HG03039 (cell line): ENCODE measurements at regions not wholly inside any gene's neighbourhood (a gene's known extent, or its start where the extent isn't known, plus 50 kb on each side); places are given as distances from the start of the nearest gene placed in this dataset.
"Not testable (repeated sequence)": the region's sequence is repeated elsewhere in the genome, so short reads cannot be mapped to it uniquely, and the experiment has no call there.

ENCODE experiments used
- ATAC-seq: cut with Tn5 transposase; IDR thresholded peaks from one replicate; pipeline ENCODE4 v1.9.1; 2021; ENCODE audit warnings: mild to moderate bottlenecking, moderate library complexity; ENCODE audit not compliant: unreplicated experiment

DNA sequence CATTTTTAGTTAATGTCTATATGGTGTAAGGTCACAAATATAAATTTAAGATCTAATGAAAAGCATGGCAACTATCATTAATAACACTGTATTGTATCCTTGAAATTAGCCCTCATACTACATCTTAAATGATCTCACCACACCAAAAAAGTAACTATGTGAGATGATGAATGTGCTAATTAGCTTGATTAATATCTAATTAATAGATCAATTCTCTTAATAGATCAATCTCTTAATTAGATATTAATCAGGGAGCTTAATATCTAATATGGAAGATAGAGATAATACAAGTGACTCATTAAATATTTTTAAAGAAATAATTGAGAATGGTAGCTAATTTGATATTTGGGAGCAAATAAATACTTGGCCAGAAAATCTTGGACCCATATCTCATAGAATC lies 178.5 kb upstream of the FAT3 start:
- no peak for ATAC-seq

DNA sequence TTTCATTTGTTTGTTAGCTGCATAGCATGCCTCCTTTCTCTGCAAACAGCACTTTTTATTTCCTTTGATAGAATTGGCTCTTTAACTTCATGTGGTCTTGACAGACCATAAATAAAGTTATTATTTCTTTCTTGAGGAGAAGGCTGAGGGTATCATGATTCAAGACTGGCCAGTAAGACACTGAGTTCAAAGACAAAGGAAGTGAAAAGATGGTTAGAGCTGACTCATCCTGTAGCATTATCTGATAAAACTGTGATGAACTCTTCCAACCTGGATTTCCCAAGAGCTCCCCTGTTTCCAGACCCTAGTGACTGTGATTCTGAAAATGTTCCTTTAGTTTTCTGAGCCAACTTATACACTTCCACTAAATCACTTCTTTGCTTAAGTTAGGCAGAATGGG lies 179.3 kb upstream of the FAT3 start:
- ATAC-seq: no peak

DNA sequence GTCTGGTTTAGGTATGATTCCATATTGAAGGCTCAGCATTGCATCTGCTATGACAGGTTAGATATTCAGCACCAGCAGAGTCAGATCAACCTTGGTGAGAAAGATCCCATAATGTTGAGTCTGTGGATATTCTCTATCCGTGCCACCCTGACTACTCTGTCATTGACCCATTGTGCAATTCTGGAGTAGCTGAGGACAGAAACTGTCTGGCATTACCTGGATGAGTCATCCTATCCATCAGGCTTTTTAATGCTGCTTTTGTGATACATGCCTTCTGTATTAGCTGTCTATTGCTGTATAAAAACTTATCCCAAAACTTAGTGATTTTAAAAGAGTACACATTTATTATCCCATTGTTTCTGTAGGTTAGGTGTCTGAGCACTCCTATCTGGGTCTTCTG lies 189.1 kb upstream of the FAT3 start:
- ATAC-seq: no peak

DNA sequence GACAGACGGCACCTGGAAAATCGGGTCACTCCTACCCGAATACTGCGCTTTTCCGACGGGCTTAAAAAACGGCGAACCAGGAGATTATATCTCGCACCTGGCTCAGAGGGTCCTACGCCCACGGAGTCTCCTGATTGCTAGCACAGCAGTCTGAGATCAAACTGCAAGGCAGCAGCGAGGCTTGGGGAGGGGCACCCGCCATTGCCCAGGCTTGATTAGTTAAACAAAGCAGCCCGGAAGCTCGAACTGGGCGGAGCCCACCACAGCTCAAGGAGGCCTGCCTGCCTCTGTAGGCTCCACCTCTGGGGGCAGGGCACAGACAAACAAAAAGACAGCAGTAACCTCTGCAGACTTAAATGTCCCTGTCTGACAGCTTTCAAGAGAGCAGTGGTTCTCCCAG lies 197.5 kb upstream of the FAT3 start:
- not testable (repeated sequence) for ATAC-seq

DNA sequence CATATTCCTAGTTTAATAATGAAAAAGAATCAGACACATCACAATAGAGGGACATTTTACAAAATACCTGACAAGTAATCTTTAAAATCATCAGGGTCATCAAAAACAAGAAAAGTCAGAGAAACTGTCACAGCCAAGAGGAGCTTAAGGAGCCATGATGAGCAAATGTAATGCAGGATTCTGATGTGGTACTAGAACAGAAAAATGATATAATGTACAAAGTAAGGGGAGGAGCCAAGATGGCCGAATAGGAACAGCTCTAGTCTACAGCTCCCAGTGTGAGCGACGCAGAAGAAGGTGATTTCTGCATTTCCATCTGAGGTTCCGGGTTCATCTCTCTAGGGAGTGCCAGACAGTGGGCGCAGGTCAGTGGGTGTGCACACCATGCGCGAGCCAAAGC lies 198.0 kb upstream of the FAT3 start:
- no peak for ATAC-seq

DNA sequence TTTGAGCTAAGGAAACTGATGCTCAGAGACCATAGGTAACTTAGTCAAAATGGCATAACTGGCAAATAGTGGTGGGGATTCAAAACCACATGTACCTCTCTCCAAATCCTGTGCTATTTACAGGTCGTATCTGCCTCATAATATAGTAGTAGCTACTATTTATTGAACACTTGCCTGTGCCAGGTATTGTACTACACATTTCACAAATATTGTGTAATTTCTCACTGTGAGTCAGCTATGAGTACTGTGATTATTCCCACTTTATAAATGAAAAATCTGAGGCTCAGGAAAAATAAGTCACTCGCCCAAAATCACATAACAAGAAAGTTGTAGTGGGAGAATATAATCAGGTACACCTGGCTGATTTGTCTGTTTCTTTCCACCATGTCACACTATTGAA lies 199.8 kb upstream of the FAT3 start:
- no peak for ATAC-seq

DNA sequence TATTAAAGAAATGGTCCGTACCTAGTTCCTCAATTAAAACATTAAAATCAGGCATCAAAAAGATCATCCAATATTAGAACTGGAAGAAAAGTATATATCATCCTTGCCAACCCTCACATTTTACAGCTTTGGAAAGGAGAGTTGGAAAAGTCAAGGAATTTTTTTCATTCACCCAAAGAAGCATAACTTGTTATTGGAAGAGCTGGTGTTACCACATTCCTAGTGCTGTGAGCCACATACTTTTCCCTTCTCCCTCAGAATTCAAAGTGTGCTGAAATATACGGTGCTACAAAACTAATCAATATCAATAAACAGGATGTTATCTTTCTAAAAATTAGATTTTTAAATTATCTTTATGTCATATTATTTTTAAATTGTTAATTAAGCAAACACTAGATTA lies 202.1 kb upstream of the FAT3 start:
- no peak for ATAC-seq

DNA sequence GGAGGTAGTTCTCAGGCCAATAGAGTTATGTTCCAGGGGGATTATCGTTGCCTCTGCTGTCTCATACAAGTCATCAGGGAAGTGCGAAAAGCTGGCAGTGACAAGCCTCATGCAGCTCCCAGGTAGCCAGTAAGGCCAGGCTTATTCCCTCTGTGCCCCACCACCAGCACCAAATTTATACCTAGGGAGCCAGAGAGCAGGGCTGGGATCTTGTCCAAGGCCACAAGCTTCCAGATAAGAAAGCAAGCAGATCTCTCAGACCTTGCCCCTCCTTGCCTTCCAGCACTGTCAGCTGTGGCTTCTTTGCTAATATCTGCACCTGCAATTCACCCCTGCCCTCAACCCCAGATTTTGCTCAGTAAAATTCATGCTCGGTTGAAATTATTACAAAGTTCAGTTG lies 206.3 kb upstream of the FAT3 start:
- ATAC-seq: no peak

DNA sequence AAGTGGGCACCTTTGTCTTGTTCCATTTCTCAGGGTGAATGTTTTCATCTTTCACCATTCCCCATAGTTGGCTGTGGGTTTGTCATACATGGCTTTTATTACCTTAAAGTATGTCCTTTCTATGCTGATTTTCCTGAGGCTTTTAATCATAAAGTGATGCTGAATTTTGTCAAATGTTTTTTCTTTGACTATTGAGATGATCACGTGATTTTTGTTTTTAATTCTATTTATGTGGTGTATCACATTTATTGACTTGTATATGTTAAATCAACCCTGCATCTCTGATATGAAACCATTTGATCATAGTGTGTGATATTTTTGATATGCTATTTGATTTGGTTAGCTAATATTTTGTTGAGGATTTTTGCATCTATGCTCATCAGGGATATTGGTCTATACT lies 216.4 kb upstream of the FAT3 start:
- ATAC-seq: no peak

DNA sequence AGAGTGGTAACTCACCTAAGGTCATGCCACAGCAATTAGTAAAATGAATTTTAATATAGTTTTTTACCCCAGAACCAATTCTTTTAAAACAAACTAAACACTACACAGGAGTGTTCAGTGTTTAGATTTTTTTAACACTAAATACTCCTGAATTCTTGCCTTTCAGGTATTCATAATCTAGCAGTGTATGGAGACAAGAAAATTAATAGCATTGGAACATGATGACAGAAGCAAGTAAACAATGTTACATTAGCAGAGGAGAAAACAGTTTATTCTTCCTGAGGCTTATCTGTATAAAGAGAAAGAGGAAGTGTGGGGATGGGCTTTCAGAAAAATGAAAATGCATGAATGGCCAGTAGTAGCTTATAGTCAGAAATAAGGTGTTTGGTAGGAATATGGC lies 222.1 kb upstream of the FAT3 start:
- no peak for ATAC-seq

DNA sequence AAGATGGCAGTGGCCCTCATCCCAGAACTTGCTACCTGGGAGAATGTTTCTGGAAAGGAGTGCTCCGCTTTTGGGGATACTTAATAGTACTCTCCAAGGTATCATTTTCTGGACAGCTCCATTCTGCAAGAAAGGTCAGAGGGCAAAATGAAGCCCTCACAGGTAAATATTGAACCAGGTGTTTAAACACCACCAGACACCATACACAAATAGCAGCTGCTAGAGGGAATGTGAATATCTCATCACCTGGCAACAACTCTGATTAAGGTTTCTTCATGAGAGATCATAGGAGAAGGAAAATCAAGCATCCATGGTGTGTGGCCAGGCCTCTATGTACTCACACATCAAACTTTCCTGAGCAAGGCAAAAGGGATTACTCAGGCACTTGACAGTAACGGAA lies 226.1 kb upstream of the FAT3 start:
- ATAC-seq: no peak

DNA sequence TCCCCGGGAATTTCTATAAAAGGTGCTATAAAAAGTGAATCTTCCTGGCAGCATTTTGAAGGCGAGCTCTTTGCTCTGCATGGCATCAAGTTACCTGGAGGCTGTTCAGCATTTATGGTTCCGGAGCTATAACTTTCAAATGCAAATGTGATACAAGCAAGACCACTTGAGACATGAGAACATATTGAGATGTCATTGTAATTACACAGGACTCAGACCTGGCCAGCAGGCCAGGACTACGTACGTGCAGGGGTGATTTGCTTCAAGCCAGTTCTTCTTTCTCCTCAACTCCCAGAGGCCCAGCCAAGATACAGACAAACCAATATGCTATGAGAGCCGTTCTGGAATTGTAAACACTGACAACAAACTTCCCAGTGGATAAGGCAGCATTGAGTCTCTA lies 227.4 kb upstream of the FAT3 start:
- no peak for ATAC-seq

DNA sequence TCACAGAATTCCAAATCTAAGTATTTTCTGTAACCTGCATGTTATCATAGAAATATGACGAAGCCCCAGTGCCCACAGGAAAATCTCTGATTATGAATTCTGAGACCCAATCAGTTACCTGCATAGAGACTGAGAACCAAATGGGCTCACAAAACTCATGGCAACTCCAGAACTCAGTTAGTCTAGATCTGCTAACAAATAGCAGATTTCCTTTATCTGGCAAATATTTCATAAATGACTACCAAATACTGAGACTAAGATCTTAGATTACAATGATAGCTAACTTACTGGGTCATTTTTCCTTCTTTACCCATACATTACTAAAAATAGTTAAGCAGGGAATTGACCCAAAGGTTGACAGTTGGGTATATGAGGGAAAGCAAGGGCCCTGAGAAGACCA lies 228.1 kb upstream of the FAT3 start:
- ATAC-seq: no peak

DNA sequence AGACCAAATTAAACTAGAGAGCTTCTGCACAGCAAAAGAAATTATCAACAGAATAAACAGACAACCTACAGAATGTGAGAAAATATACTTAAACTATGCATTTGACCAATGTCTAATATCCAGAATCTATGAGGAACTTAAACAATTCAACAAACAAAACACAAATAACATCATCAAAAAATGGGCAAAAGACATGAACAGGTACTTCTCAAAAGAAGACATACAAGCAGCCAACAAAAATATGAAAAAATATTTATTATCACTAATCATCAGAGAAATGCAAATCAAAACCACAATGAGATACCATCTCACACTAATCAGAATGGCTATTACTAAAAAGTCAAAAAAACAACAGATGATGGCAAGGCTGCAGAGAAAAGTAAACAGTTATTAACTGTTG lies 236.2 kb upstream of the FAT3 start:
- not testable (repeated sequence) for ATAC-seq

DNA sequence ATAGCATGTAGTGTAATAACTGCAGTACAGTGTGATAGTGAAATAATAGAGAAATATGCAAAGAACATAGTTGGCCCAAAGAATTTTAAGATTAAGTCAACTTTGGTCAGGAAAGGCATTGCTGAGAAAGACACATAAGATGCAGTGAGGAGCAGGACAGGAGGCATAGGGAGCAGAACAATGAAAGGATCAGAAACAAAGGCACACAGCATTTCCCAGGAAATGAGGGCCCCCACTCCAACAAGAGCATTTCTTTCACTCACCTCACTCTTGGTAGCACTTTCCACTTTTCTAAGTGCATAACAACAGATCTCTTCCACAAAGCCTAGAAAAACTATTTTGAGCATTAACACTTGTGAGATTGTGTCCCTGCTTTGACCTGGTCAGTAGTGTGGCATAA lies 238.4 kb upstream of the FAT3 start:
- ATAC-seq: no peak

DNA sequence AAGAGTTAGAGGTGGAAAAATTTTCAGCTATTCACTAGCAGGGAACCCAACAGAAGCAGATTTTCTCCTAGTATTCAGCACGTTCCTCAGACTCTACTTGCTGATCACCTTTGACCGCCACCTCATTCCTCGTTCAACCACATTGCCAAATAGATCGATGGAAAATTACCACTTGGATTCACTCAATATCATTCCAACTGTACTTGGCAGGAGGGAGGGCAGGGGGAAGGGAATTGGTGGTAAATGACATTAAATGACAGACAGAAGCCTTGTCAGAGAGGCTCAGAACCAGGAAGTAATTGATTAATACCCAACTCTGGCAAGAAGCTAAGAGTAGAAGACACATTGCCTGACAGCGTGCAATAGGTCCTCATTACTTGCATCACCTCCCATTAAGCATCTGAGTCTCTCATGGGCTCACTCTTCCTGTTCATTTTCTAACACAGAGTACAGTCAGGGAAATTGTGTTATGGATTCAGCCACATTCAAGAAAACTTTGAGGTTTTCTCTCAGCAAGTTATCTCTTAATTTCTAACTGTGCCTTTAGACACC lies 240.5 kb upstream of the FAT3 start:
- no peak for ATAC-seq

DNA sequence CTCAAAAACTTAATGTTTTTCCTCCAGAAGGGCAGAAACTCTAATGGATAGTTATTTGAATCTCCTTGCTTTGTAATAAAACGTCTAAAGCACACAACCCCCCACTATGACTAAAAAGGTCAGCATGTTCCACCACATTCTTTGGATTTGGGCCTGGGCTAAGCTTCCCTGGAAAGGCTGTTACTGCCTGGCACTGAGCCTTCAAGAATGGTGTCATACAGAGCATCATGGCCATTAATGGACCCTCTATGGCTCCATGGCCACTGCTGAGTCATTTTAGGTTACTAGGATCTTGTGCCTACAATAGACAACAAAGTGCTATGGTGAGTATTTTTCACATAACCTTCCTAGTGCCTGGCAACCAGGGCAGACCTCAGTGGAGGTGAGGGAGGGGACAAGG lies 242.6 kb upstream of the FAT3 start:
- ATAC-seq: no peak

DNA sequence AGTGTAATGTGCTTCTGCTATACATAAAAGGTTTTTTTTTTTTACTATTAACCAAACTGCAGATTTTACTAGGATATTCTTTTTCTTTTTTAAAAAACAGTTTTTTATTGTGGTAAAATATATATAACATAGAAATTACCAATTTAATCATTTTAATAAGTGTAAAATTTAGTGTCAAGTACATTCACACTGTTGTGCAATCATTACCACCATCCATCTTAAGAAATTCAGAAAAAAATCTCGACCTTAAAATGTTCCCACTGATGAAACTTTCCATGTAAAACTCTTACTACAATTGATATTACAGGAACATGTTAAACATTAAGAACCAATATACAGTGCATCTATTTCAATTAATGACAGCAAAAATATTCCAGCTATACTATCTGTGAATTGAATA lies 244.8 kb upstream of the FAT3 start:
- no peak for ATAC-seq

DNA sequence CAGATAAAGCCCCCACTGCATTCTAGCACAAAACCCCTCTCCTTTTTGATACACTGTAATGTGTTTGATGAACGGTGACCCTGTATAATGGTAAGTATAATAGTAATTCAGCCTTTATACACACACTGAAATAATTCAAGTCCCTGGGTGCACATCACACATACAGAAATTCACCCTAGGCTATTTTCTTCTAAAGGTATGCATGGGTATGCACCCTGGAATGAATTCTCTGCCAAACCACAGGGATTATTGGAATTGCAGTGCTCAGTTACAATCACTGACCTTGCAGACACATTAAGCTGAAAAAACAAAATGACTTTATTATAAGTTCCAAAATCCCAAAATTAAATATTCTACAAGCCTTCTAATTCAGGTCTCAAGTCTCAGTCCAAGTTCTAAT lies 245.9 kb upstream of the FAT3 start:
- no peak for ATAC-seq

DNA sequence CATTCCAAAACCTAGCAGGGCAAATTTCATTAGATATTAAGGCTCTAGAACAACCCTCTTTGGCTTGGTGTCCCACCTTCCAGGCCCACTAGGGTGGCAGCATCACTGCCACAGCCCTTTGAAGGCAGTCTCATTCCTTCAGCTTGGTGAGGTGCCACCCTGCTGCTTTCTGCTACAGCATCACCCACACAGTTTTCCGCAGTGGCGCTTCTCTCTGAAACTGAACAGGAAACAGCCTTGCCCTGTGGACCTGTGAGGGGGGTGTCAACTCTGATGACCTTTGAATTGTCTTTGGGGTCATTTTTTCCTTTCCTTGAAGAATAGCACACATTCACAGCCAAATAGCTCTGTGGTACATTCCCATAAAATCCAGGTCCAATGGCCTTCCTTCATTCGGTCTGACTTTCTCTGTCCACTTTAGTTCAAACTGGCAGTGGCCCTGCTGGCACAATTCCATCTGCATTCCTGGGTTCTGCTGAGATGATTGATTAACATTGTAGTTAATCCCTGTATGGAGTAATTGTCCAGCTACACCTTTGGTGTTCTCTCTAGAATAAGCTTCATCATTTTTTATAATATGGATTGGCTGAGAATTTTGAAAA lies 251.9 kb upstream of the FAT3 start:
- no peak for ATAC-seq

DNA sequence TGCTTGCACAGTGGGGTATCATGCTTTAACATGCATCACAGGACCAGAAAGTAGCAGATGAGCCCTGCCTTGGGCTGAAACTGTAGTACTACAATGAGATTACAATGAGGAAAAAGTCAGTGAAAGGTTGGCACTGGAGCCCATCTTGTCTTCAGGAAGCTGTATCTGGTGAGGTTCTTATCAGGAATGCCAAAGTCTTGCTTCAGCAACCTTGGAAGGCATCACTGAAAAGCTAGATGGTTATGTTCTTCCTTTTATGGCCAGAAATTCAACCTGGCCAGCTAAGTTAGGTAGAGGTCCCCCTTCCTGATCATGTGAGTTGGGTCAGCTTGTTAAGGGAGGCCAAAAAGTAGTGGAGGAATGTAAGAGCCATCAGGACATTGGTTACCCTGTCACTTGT lies 254.0 kb upstream of the FAT3 start:
- ATAC-seq: no peak

DNA sequence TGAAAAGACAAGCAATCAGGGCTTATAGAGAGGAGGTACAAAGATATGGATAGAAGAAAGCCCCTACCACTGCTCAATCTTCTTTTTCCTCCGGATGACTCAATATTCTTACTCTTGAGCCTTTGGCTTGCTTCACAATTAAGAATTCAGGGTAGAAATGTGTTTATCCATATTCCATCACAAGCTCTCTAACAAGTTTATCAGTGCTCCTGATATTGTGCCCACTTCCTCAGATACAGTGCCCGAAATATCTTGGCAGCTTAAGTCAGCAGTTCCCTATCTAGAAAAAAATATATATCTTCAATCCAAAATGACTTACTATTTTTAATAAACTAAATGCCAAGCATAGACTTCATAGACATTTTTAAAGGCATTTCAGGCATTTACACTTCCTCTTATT lies 255.1 kb upstream of the FAT3 start:
- ATAC-seq: no peak

DNA sequence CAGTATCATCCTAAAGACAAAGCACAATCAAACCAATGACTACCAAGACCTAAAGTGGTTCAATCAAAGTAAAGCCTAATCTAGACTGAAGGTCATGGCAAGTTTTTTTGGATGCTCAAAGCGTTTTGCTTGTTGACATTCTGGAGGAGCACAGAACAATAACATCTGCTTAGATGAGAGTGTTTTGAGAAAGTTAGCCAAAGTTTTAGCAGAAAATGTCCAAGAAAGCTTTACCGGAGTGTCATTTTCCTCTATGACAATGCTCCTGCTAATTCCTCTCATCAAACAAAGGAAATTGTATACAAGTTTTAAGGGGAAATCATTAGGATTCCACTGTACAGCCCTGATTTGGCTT lies 256.9 kb upstream of the FAT3 start:
- ATAC-seq: no peak
